ENCODE measurements at regions not wholly inside any gene's neighbourhood (a gene's known extent, or its start where the extent isn't known, plus 50 kb on each side); places are given as distances from the start of the nearest gene placed in this dataset.

- TF ChIP-seq E2F8 (IDR thresholded peaks at IDR 0.05; ENCODE audit: low read depth, partially characterized antibody) (no peak), TCF7 (IDR thresholded peaks at IDR 0.05; ENCODE audit: borderline replicate concordance) (no peak), CTCF (IDR thresholded peaks at IDR 0.05 in 2 of 3, conservative IDR thresholded peaks at IDR 0.05 in 1 of 3; ENCODE audit: control insufficient read depth in 2 of 3, extremely low read depth in 1 of 3, insufficient read depth in 1 of 3, low read depth in 3 of 3, low read length in 3 of 3) (no peak), NFYA (IDR thresholded peaks at IDR 0.05; ENCODE audit: borderline replicate concordance, low read depth, low read length) (no peak), MAX (IDR thresholded peaks at IDR 0.05; ENCODE audit: low read depth, low read length) (no peak), POLR2A (IDR thresholded peaks at IDR 0.05; ENCODE audit: low read depth, low read length) (no peak)
Observed at GRCh38 chr9:80078826-80079225, 507.1 kb downstream of the TLE4 start.

All from GM12878 (cell line).